ENCODE measurements at regions not wholly inside any gene's neighbourhood (a gene's known extent, or its start where the extent isn't known, plus 50 kb on each side); places are given as distances from the start of the nearest gene placed in this dataset.

- Histone ChIP-seq H3K36me3 (replicated peaks; ENCODE audit: low read depth, low read length) (no peaks in the 10 kb centered on the region), H3K9me3 (ENCODE audit: insufficient read depth, low read length) (no peaks in the 10 kb centered on the region), H2AFZ (ENCODE audit: low read depth, low read length) (no peak overlapping the region), H3K9ac (ENCODE audit: low read length) (no peak overlapping the region), H3K4me1 (ENCODE audit: low read length) (no peaks in the 10 kb centered on the region), H4K20me1 (ENCODE audit: insufficient read depth, low read length) (no peaks in the 10 kb centered on the region), H3K27ac (ENCODE audit: low read length) (no peak overlapping the region), H3K79me2 (ENCODE audit: low read length) (no peaks in the 10 kb centered on the region), H3K4me2 (ENCODE audit: low read length) (no peak overlapping the region), H3K27me3 (ENCODE audit: low read depth, low read length) (no peaks in the 10 kb centered on the region), H3K4me3 (ENCODE audit: low read length) (no peak overlapping the region)
- no peak for TF ChIP-seq EZH2phosphoT487 (IDR thresholded peaks at IDR 0.05; ENCODE audit: low read depth)
- no peak for TF ChIP-seq CTCF (IDR thresholded peaks at IDR 0.05; ENCODE audit: low read depth, low read length)
These were observed 353.2 kb upstream of the ATP2B1 start for GRCh38 chr12:90061809-90062208.

GRCh38 chr12:90060031-90060430, 351.4 kb upstream of the ATP2B1 start:
- no peak overlapping the region for H3K4me2 ChIP-seq (ENCODE audit: low read length)
- TF ChIP-seq EZH2phosphoT487 (IDR thresholded peaks at IDR 0.05; ENCODE audit: low read depth), result no peak
- TF ChIP-seq CTCF (IDR thresholded peaks at IDR 0.05; ENCODE audit: low read depth, low read length), result no peak
- H3K9me3 ChIP-seq (ENCODE audit: insufficient read depth, low read length), result no peaks in the 10 kb centered on the region
- no peak overlapping the region for H3K9ac ChIP-seq (ENCODE audit: low read length)
- H3K27ac ChIP-seq (ENCODE audit: low read length), result no peak overlapping the region
- H2AFZ ChIP-seq (ENCODE audit: low read depth, low read length), result no peak overlapping the region
- H4K20me1 ChIP-seq (ENCODE audit: insufficient read depth, low read length), result no peaks in the 10 kb centered on the region
- H3K4me3 ChIP-seq (ENCODE audit: low read length), result no peak overlapping the region
- H3K79me2 ChIP-seq (ENCODE audit: low read length), result no peaks in the 10 kb centered on the region
- H3K4me1 ChIP-seq (ENCODE audit: low read length), result no peaks in the 10 kb centered on the region
- H3K36me3 ChIP-seq (replicated peaks; ENCODE audit: low read depth, low read length), result no peaks in the 10 kb centered on the region
- H3K27me3 ChIP-seq (ENCODE audit: low read depth, low read length), result no peaks in the 10 kb centered on the region

DNA sequence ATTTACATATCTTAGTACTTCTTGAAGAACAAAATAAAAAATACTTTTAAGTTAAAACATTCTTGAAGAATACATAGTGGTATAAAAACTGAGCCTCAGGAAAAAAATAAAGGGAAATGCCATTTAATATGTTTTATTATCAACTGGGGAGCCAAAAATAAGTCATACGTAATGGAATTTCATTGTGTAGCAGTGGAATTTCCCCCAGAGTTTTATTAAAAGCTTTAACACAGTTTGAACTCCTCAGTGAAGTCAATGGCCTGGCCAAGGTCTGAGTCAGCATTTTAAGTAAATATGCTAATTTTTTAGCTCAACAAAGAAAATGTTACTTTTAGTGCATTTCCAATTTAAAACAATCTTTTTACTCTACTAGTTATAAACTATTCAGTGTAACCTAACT, 350.1 kb upstream of the ATP2B1 start:
- no peaks in the 10 kb centered on the region for H3K27me3 ChIP-seq (ENCODE audit: low read depth, low read length)
- no peak overlapping the region for H3K4me3 ChIP-seq (ENCODE audit: low read length)
- H3K36me3 ChIP-seq (replicated peaks; ENCODE audit: low read depth, low read length), result no peaks in the 10 kb centered on the region
- H3K4me2 ChIP-seq (ENCODE audit: low read length), result no peak overlapping the region
- no peaks in the 10 kb centered on the region for H4K20me1 ChIP-seq (ENCODE audit: insufficient read depth, low read length)
- H3K9ac ChIP-seq (ENCODE audit: low read length), result no peak overlapping the region
- H3K79me2 ChIP-seq (ENCODE audit: low read length), result no peaks in the 10 kb centered on the region
- H3K27ac ChIP-seq (ENCODE audit: low read length), result no peak overlapping the region
- H3K4me1 ChIP-seq (ENCODE audit: low read length), result no peaks in the 10 kb centered on the region
- no peak overlapping the region for H2AFZ ChIP-seq (ENCODE audit: low read depth, low read length)
- no peaks in the 10 kb centered on the region for H3K9me3 ChIP-seq (ENCODE audit: insufficient read depth, low read length)
- TF ChIP-seq EZH2phosphoT487 (IDR thresholded peaks at IDR 0.05; ENCODE audit: low read depth) (no peak), CTCF (IDR thresholded peaks at IDR 0.05; ENCODE audit: low read depth, low read length) (no peak)

DNA sequence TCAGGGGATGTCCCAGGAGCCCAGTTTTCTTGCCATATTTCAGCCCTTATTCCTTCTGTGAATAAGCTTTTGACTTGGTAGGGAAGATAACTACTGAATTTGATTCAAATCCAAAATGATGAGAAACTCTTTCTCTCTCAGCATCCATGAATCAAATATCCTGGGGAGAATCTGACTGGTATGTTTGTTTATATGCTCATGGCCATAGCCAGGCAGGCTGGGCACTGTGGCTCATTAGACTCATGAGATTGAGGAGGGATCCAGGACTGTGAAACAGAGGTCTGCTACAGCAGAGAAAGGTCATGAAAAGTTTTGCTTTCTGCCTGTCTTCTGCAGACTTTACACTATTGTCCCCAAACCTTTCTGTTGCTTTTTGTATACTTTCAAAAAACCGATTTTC, 346.4 kb upstream of the ATP2B1 start:
- no peaks in the 10 kb centered on the region for H3K4me1 ChIP-seq (ENCODE audit: low read length)
- H3K27me3 ChIP-seq (ENCODE audit: low read depth, low read length), result no peaks in the 10 kb centered on the region
- no peaks in the 10 kb centered on the region for H3K9me3 ChIP-seq (ENCODE audit: insufficient read depth, low read length)
- H4K20me1 ChIP-seq (ENCODE audit: insufficient read depth, low read length), result no peaks in the 10 kb centered on the region
- no peak overlapping the region for H3K4me3 ChIP-seq (ENCODE audit: low read length)
- no peak overlapping the region for H2AFZ ChIP-seq (ENCODE audit: low read depth, low read length)
- no peak overlapping the region for H3K27ac ChIP-seq (ENCODE audit: low read length)
- TF ChIP-seq CTCF (IDR thresholded peaks at IDR 0.05; ENCODE audit: low read depth, low read length) (no peak), EZH2phosphoT487 (IDR thresholded peaks at IDR 0.05; ENCODE audit: low read depth) (no peak)
- no peak overlapping the region for H3K4me2 ChIP-seq (ENCODE audit: low read length)
- no peak overlapping the region for H3K9ac ChIP-seq (ENCODE audit: low read length)
- no peaks in the 10 kb centered on the region for H3K36me3 ChIP-seq (replicated peaks; ENCODE audit: low read depth, low read length)
- no peaks in the 10 kb centered on the region for H3K79me2 ChIP-seq (ENCODE audit: low read length)
